ENCODE measurements at regions not wholly inside any gene's neighbourhood (a gene's known extent, or its start where the extent isn't known, plus 50 kb on each side); places are given as distances from the start of the nearest gene placed in this dataset.

DNA sequence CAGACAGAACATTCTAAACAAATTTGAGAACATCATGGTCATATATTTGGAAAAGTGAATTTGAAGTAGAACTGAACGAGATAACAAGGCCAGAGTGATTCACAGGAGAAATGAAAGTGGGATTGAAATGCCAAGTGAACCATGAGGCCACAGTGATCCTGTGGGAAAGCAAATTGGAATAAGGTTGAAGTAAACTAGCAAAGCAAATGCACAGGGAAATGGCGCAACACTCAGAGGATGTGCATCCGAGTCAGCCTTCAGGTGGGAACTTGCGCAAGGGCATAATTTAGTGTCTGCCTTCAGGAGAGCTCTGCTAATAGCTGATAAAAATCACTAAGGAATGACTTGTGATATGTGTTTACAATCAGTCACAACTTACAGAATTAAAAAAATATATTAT, 696.6 kb downstream of the LIG4 start (continued):
- TF ChIP-seq, protein P1, sequence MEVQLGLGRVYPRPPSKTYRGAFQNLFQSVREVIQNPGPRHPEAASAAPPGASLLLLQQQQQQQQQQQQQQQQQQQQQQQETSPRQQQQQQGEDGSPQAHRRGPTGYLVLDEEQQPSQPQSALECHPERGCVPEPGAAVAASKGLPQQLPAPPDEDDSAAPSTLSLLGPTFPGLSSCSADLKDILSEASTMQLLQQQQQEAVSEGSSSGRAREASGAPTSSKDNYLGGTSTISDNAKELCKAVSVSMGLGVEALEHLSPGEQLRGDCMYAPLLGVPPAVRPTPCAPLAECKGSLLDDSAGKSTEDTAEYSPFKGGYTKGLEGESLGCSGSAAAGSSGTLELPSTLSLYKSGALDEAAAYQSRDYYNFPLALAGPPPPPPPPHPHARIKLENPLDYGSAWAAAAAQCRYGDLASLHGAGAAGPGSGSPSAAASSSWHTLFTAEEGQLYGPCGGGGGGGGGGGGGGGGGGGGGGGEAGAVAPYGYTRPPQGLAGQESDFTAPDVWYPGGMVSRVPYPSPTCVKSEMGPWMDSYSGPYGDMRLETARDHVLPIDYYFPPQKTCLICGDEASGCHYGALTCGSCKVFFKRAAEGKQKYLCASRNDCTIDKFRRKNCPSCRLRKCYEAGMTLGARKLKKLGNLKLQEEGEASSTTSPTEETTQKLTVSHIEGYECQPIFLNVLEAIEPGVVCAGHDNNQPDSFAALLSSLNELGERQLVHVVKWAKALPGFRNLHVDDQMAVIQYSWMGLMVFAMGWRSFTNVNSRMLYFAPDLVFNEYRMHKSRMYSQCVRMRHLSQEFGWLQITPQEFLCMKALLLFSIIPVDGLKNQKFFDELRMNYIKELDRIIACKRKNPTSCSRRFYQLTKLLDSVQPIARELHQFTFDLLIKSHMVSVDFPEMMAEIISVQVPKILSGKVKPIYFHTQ (CRISPR knock-in tag; IDR thresholded peaks at IDR 0.05): no peak
- no peak for TF ChIP-seq ZNF671 (CRISPR knock-in tag; IDR thresholded peaks at IDR 0.05)

DNA sequence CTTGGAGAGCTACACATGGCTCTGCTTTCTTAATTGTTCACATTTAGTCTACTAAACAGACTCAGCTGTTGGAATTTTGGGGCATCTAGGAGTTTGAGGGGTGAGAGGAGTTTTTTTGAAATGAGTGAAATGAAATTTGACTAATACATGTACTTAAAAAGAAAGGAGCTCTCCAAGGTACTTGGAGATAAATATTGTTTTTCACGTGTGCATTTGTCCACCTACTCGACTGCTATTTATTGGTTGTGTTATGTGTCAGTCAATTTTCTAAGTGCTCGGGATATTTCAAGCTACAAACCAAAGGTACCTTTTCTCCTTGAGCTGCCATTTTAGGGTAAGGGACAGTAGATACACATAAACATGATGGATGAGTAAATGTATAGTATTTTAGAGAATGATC, 697.0 kb downstream of the LIG4 start:
- no peaks in the 10 kb centered on the region for H3K9me3 Mint-ChIP-seq
- H3K36me3 Mint-ChIP-seq: no peaks in the 10 kb centered on the region
- POLR2A ChIA-PET: no interaction called here
- CTCF ChIA-PET: no interaction called here
- ATAC-seq (no peak), DNase-seq (ENCODE audit: low spot score) (no peak)
- no peak overlapping the region for H3K27ac Mint-ChIP-seq
- no peaks in the 10 kb centered on the region for H3K27me3 Mint-ChIP-seq (ENCODE audit: low read depth)
- H3K4me1 Mint-ChIP-seq: 0 out of 2 replicates have a peak, but pooled peaks cover 3% of the 10 kb centered on the region
- TF ChIP-seq ZNF121 (CRISPR knock-in tag; IDR thresholded peaks at IDR 0.05) (no peak), JAZF1 (CRISPR knock-in tag; IDR thresholded peaks at IDR 0.05) (no peak), RORB (CRISPR knock-in tag; IDR thresholded peaks at IDR 0.05) (no peak), ZNF138 (CRISPR knock-in tag; conservative IDR thresholded peaks at IDR 0.05) (no peak), ETV6 (CRISPR knock-in tag; IDR thresholded peaks at IDR 0.05) (no peak), CREB1 (CRISPR knock-in tag; IDR thresholded peaks at IDR 0.05) (no peak), FOXP1 (CRISPR knock-in tag; IDR thresholded peaks at IDR 0.05; ENCODE audit: borderline replicate concordance) (no peak), ZNF232 (CRISPR knock-in tag; IDR thresholded peaks at IDR 0.05) (no peak), GTF2I (CRISPR knock-in tag; conservative IDR thresholded peaks at IDR 0.05) (no peak), MYBL2 (CRISPR knock-in tag; IDR thresholded peaks at IDR 0.05) (no peak), FOXJ3 (CRISPR knock-in tag; IDR thresholded peaks at IDR 0.05; ENCODE audit: borderline replicate concordance) (no peak)
- TF ChIP-seq, protein P1 (CRISPR knock-in tag; IDR thresholded peaks at IDR 0.05): no peak
- TF ChIP-seq, protein P2, sequence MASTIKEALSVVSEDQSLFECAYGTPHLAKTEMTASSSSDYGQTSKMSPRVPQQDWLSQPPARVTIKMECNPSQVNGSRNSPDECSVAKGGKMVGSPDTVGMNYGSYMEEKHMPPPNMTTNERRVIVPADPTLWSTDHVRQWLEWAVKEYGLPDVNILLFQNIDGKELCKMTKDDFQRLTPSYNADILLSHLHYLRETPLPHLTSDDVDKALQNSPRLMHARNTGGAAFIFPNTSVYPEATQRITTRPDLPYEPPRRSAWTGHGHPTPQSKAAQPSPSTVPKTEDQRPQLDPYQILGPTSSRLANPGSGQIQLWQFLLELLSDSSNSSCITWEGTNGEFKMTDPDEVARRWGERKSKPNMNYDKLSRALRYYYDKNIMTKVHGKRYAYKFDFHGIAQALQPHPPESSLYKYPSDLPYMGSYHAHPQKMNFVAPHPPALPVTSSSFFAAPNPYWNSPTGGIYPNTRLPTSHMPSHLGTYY (CRISPR knock-in tag; IDR thresholded peaks at IDR 0.05): no peak
- TF ChIP-seq, protein P3, sequence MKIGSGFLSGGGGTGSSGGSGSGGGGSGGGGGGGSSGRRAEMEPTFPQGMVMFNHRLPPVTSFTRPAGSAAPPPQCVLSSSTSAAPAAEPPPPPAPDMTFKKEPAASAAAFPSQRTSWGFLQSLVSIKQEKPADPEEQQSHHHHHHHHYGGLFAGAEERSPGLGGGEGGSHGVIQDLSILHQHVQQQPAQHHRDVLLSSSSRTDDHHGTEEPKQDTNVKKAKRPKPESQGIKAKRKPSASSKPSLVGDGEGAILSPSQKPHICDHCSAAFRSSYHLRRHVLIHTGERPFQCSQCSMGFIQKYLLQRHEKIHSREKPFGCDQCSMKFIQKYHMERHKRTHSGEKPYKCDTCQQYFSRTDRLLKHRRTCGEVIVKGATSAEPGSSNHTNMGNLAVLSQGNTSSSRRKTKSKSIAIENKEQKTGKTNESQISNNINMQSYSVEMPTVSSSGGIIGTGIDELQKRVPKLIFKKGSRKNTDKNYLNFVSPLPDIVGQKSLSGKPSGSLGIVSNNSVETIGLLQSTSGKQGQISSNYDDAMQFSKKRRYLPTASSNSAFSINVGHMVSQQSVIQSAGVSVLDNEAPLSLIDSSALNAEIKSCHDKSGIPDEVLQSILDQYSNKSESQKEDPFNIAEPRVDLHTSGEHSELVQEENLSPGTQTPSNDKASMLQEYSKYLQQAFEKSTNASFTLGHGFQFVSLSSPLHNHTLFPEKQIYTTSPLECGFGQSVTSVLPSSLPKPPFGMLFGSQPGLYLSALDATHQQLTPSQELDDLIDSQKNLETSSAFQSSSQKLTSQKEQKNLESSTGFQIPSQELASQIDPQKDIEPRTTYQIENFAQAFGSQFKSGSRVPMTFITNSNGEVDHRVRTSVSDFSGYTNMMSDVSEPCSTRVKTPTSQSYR (CRISPR knock-in tag; IDR thresholded peaks at IDR 0.05): no peak
- TF ChIP-seq, protein P4, sequence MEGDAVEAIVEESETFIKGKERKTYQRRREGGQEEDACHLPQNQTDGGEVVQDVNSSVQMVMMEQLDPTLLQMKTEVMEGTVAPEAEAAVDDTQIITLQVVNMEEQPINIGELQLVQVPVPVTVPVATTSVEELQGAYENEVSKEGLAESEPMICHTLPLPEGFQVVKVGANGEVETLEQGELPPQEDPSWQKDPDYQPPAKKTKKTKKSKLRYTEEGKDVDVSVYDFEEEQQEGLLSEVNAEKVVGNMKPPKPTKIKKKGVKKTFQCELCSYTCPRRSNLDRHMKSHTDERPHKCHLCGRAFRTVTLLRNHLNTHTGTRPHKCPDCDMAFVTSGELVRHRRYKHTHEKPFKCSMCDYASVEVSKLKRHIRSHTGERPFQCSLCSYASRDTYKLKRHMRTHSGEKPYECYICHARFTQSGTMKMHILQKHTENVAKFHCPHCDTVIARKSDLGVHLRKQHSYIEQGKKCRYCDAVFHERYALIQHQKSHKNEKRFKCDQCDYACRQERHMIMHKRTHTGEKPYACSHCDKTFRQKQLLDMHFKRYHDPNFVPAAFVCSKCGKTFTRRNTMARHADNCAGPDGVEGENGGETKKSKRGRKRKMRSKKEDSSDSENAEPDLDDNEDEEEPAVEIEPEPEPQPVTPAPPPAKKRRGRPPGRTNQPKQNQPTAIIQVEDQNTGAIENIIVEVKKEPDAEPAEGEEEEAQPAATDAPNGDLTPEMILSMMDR (IDR thresholded peaks at IDR 0.05): no peak
- TF ChIP-seq, protein P5, sequence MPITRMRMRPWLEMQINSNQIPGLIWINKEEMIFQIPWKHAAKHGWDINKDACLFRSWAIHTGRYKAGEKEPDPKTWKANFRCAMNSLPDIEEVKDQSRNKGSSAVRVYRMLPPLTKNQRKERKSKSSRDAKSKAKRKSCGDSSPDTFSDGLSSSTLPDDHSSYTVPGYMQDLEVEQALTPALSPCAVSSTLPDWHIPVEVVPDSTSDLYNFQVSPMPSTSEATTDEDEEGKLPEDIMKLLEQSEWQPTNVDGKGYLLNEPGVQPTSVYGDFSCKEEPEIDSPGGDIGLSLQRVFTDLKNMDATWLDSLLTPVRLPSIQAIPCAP (CRISPR knock-in tag; IDR thresholded peaks at IDR 0.05): no peak
- TF ChIP-seq, protein P6, sequence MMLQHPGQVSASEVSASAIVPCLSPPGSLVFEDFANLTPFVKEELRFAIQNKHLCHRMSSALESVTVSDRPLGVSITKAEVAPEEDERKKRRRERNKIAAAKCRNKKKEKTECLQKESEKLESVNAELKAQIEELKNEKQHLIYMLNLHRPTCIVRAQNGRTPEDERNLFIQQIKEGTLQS (CRISPR knock-in tag; conservative IDR thresholded peaks at IDR 0.05): no peak
- H3K4me3 Mint-ChIP-seq: no peak overlapping the region
